ENCODE measurements at regions not wholly inside any gene's neighbourhood (a gene's known extent, or its start where the extent isn't known, plus 50 kb on each side); places are given as distances from the start of the nearest gene placed in this dataset.
"Not testable (repeated sequence)": the region's sequence is repeated elsewhere in the genome, so short reads cannot be mapped to it uniquely, and the experiment has no call there.

DNA sequence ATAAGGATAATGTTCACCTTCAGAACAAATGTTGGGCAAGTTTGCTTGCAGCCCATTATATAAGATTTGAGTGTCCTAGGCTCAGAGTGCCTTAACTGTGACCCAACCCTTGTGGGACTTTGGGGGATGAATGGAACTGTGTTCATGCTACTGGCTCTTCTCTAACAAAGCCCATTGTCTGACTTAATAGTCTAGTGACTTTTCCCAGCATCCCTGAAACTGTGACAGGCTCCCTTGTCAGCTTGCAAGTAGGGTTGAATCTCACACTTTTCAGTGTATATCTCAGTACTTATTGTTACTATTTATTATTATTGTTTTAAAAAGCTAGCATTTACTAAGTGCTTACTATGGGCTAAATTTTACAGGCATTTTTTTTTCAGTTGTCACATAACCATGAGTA is 1488.2 kb downstream of the KHDRBS2 start:
- CTCF ChIA-PET; H3K4me3 ChIP-seq (ENCODE audit: control insufficient read depth in 1 of 7, extremely low read depth in 1 of 7, insufficient read depth in 4 of 7, low read depth in 2 of 7, low read length in 6 of 7); POLR2A ChIA-PET; DNase-seq; H3K27ac ChIP-seq (ENCODE audit: insufficient read depth in 1 of 2, low read depth in 1 of 2, low read length in 2 of 2, poor library complexity in 1 of 2, severe bottlenecking in 2 of 2); H3K4me1 ChIP-seq (ENCODE audit: control extremely low read depth in 1 of 4, control insufficient read depth in 4 of 4, insufficient read depth in 4 of 4, low read length in 3 of 4); H3K27me3 ChIP-seq (replicated peaks in 2 of 5; ENCODE audit: control insufficient read depth in 4 of 5, insufficient read depth in 5 of 5, low read length in 4 of 5); H3K36me3 ChIP-seq (ENCODE audit: control insufficient read depth in 4 of 4, insufficient read depth in 4 of 4, low read length in 3 of 4); H3K9me3 ChIP-seq (ENCODE audit: control extremely low read depth in 1 of 5, control insufficient read depth in 4 of 5, insufficient read depth in 2 of 5, low read depth in 1 of 5, low read length in 4 of 5): not testable (repeated sequence)

DNA sequence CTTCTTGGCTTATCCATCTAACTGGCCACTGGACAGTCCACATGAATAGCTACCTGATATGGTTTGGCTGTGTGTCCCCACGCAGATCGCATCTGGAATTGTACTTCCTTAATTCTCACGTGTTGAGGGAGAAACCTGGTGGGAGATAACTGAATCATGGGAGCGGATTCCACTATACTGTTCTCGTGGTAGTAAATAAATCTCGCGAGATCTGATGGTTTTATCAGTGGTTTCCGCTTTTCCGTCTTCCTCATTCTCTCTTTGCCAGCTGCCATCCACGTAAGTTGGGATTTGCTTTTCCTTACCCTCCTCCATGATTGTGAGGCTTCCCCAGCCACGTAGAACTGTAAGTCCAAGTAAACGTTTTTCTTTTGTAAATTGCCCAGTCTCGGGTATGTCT is 1496.4 kb downstream of the KHDRBS2 start:
- CTCF ChIA-PET; H3K36me3 ChIP-seq (ENCODE audit: control insufficient read depth in 4 of 4, insufficient read depth in 4 of 4, low read length in 3 of 4); H3K27me3 ChIP-seq (replicated peaks in 2 of 5; ENCODE audit: control insufficient read depth in 4 of 5, insufficient read depth in 5 of 5, low read length in 4 of 5); POLR2A ChIA-PET; H3K9me3 ChIP-seq (ENCODE audit: control extremely low read depth in 1 of 5, control insufficient read depth in 4 of 5, insufficient read depth in 2 of 5, low read depth in 1 of 5, low read length in 4 of 5); H3K27ac ChIP-seq (ENCODE audit: insufficient read depth in 1 of 2, low read depth in 1 of 2, low read length in 2 of 2, poor library complexity in 1 of 2, severe bottlenecking in 2 of 2); DNase-seq; H3K4me1 ChIP-seq (ENCODE audit: control extremely low read depth in 1 of 4, control insufficient read depth in 4 of 4, insufficient read depth in 4 of 4, low read length in 3 of 4); H3K4me3 ChIP-seq (ENCODE audit: control insufficient read depth in 1 of 7, extremely low read depth in 1 of 7, insufficient read depth in 4 of 7, low read depth in 2 of 7, low read length in 6 of 7): not testable (repeated sequence)
- 94% methylated on average over 12 of the region's 13 CpGs for WGBS (ENCODE audit: insufficient coverage)

DNA sequence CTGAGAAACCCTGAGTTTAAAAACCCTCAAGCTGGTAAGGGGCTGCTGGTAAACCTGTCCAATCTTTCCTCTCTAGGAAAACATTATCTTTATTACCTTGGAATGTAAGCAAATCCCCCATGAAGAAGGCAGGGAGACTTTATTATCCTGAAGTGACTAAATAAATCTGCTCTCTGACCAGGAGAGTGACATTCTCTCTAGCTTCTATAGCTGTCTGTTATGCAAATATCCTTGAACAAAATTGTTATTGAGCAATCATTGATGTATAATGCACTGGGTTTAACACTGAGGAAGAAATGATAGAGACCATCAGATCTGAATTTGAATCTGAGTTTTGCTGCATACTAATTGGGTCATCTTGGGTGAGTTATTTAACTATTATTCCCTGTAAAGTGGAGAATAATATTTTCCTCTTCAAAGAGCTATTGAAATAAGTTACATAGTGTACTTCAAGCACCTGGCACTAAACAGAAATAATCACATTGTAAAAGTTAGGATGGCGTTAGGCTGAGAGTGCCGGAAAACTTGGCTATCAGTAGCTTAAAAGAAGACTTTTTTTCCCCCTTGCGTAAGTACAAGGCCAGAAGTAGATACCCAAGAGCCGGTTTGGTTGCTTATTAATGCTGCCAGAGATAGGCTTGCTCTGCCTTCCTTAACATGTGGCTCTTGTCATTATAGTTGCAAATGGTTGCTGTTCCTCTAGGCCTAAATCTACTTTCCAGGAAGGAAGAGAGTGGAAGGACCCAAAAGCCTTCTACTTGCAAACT is 1503.1 kb downstream of the KHDRBS2 start:
- H3K4me1 ChIP-seq (ENCODE audit: control extremely low read depth in 1 of 4, control insufficient read depth in 4 of 4, insufficient read depth in 4 of 4, low read length in 3 of 4); CTCF ChIA-PET; DNase-seq; POLR2A ChIA-PET; H3K27ac ChIP-seq (ENCODE audit: insufficient read depth in 1 of 2, low read depth in 1 of 2, low read length in 2 of 2, poor library complexity in 1 of 2, severe bottlenecking in 2 of 2); H3K36me3 ChIP-seq (ENCODE audit: control insufficient read depth in 4 of 4, insufficient read depth in 4 of 4, low read length in 3 of 4); H3K4me3 ChIP-seq (ENCODE audit: control insufficient read depth in 1 of 7, extremely low read depth in 1 of 7, insufficient read depth in 4 of 7, low read depth in 2 of 7, low read length in 6 of 7); H3K27me3 ChIP-seq (replicated peaks in 2 of 5; ENCODE audit: control insufficient read depth in 4 of 5, insufficient read depth in 5 of 5, low read length in 4 of 5); H3K9me3 ChIP-seq (ENCODE audit: control extremely low read depth in 1 of 5, control insufficient read depth in 4 of 5, insufficient read depth in 2 of 5, low read depth in 1 of 5, low read length in 4 of 5): not testable (repeated sequence)
- 91% methylated on average over 4 of the region's 4 CpGs for WGBS (ENCODE audit: insufficient coverage)

DNA sequence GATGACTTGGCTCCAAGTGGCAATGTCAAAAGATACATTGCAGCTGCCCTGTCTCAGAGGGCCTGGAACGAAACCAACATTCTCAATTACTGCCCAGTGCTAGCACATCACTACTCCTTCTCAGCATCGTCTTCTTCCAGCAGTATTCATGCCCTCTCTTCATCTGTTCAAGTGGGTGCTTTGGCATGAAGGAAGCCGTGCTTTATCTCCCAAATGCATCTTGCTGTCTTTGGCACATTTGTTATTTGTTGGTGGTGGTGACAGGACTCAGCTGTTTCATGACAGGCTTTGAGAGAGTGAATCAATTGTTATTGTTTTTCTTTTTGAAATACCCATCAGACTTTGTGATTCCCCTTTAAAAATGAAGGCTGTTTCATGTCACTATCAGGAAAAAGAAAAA is 1506.4 kb downstream of the KHDRBS2 start:
- H3K36me3 ChIP-seq (ENCODE audit: control insufficient read depth in 4 of 4, insufficient read depth in 4 of 4, low read length in 3 of 4); POLR2A ChIA-PET; H3K4me1 ChIP-seq (ENCODE audit: control extremely low read depth in 1 of 4, control insufficient read depth in 4 of 4, insufficient read depth in 4 of 4, low read length in 3 of 4); H3K27me3 ChIP-seq (replicated peaks in 2 of 5; ENCODE audit: control insufficient read depth in 4 of 5, insufficient read depth in 5 of 5, low read length in 4 of 5); H3K4me3 ChIP-seq (ENCODE audit: control insufficient read depth in 1 of 7, extremely low read depth in 1 of 7, insufficient read depth in 4 of 7, low read depth in 2 of 7, low read length in 6 of 7); DNase-seq; H3K9me3 ChIP-seq (ENCODE audit: control extremely low read depth in 1 of 5, control insufficient read depth in 4 of 5, insufficient read depth in 2 of 5, low read depth in 1 of 5, low read length in 4 of 5); CTCF ChIA-PET; H3K27ac ChIP-seq (ENCODE audit: insufficient read depth in 1 of 2, low read depth in 1 of 2, low read length in 2 of 2, poor library complexity in 1 of 2, severe bottlenecking in 2 of 2): not testable (repeated sequence)
- 80% methylated on average over 1 of the region's 3 CpGs for WGBS (ENCODE audit: insufficient coverage)

DNA sequence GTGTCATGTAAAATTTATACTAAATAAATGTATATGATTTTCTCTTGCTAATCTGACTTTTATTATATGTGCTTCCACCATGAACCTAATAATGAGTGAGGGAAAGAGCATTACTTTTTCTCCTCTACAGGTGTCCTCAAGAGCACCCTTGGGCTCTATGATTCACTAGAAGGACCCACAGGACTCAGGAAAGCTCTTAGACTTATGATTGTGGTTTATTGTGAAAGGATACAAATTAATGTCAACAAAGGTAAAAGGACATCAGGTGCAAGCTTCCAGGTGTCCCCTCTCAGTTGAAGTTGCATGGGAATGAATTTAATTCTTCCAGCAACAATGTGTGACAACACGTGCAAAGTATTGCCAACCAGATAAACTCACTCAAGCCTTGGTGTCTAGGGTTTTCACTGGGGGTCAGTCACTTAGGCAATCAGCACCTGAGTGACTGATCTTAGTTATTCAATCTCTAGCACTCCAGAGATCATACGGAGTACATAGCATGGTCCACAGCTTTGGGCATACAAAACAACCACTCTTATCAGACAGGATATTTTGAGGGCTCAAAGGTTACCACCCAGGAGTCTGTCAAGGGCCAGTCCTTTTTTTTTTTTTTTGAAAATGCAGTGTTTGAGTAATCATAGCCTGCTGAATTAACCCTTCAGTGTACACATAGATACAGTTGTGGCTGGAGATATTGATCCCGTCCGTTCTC is 1518.1 kb downstream of the KHDRBS2 start:
- DNase-seq: not testable (repeated sequence)
- WGBS (ENCODE audit: insufficient coverage): no CpG with 5 or more reads among the region's 4 CpGs

DNA sequence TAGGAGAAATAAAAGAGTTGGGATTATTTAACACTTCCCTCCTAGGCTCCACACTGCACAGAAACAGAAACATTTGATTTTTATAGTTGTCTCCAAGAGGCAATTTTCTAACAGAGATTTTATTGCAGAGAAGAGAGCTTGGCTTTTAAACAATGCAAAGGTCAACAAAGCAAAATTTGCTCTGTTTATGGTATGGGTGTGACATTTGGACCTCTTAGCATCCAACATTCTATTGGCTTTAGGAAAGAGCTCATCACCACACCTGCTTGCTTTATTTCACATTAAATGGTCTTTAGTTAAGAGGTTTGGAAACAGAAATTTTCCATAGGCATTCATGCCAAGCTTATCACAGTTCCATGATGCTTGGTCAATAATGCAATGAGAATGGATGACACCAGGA is 1520.7 kb downstream of the KHDRBS2 start:
- DNase-seq; H3K4me3 ChIP-seq (ENCODE audit: control insufficient read depth in 1 of 7, extremely low read depth in 1 of 7, insufficient read depth in 4 of 7, low read depth in 2 of 7, low read length in 6 of 7); H3K9me3 ChIP-seq (ENCODE audit: control extremely low read depth in 1 of 5, control insufficient read depth in 4 of 5, insufficient read depth in 2 of 5, low read depth in 1 of 5, low read length in 4 of 5); H3K27ac ChIP-seq (ENCODE audit: insufficient read depth in 1 of 2, low read depth in 1 of 2, low read length in 2 of 2, poor library complexity in 1 of 2, severe bottlenecking in 2 of 2); H3K27me3 ChIP-seq (replicated peaks in 2 of 5; ENCODE audit: control insufficient read depth in 4 of 5, insufficient read depth in 5 of 5, low read length in 4 of 5); H3K36me3 ChIP-seq (ENCODE audit: control insufficient read depth in 4 of 4, insufficient read depth in 4 of 4, low read length in 3 of 4); H3K4me1 ChIP-seq (ENCODE audit: control extremely low read depth in 1 of 4, control insufficient read depth in 4 of 4, insufficient read depth in 4 of 4, low read length in 3 of 4); CTCF ChIA-PET; POLR2A ChIA-PET: not testable (repeated sequence)

More for the DNA sequence above, 1518.1 kb downstream of the KHDRBS2 start:
- POLR2A ChIA-PET; H3K27me3 ChIP-seq (replicated peaks in 2 of 5; ENCODE audit: control insufficient read depth in 4 of 5, insufficient read depth in 5 of 5, low read length in 4 of 5); H3K27ac ChIP-seq (ENCODE audit: insufficient read depth in 1 of 2, low read depth in 1 of 2, low read length in 2 of 2, poor library complexity in 1 of 2, severe bottlenecking in 2 of 2); H3K36me3 ChIP-seq (ENCODE audit: control insufficient read depth in 4 of 4, insufficient read depth in 4 of 4, low read length in 3 of 4); H3K9me3 ChIP-seq (ENCODE audit: control extremely low read depth in 1 of 5, control insufficient read depth in 4 of 5, insufficient read depth in 2 of 5, low read depth in 1 of 5, low read length in 4 of 5); CTCF ChIA-PET; H3K4me1 ChIP-seq (ENCODE audit: control extremely low read depth in 1 of 4, control insufficient read depth in 4 of 4, insufficient read depth in 4 of 4, low read length in 3 of 4); H3K4me3 ChIP-seq (ENCODE audit: control insufficient read depth in 1 of 7, extremely low read depth in 1 of 7, insufficient read depth in 4 of 7, low read depth in 2 of 7, low read length in 6 of 7): not testable (repeated sequence)

DNA sequence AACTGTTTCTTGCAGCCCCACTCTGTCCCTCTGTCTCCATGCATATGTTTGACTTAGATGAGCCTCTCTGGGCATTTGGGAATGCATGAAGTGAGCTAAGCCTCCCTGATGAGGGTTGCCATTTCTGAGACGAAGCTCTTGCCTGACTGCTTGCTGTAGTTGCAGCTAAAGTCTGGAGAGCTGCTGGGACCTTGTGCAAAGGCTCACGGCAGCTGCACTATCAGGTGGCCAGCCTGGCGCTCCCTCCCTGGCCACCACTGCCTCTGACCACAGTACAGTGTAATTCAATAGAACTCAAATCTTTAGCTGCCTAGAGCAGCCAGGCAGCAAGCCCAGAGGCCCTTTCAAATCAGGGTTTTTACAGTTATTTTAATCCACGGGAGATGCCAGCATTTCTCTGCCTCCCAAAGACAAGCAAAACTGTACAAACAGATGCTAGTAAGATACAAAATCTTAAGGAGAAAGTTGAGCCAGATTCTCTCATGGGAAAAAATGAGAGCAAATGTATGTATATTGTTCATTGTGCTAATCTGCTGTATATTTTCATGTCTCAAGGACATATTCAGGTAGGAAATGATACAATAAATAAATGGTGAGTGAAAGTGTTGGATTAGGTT is 1522.5 kb downstream of the KHDRBS2 start:
- H3K36me3 ChIP-seq (ENCODE audit: control insufficient read depth in 4 of 4, insufficient read depth in 4 of 4, low read length in 3 of 4); H3K27ac ChIP-seq (ENCODE audit: insufficient read depth in 1 of 2, low read depth in 1 of 2, low read length in 2 of 2, poor library complexity in 1 of 2, severe bottlenecking in 2 of 2); H3K27me3 ChIP-seq (replicated peaks in 2 of 5; ENCODE audit: control insufficient read depth in 4 of 5, insufficient read depth in 5 of 5, low read length in 4 of 5); H3K4me1 ChIP-seq (ENCODE audit: control extremely low read depth in 1 of 4, control insufficient read depth in 4 of 4, insufficient read depth in 4 of 4, low read length in 3 of 4); CTCF ChIA-PET; DNase-seq; POLR2A ChIA-PET; H3K9me3 ChIP-seq (ENCODE audit: control extremely low read depth in 1 of 5, control insufficient read depth in 4 of 5, insufficient read depth in 2 of 5, low read depth in 1 of 5, low read length in 4 of 5); H3K4me3 ChIP-seq (ENCODE audit: control insufficient read depth in 1 of 7, extremely low read depth in 1 of 7, insufficient read depth in 4 of 7, low read depth in 2 of 7, low read length in 6 of 7): not testable (repeated sequence)
- WGBS (ENCODE audit: insufficient coverage): no CpG with 5 or more reads among the region's 4 CpGs

Data from common myeloid progenitor, CD34-positive (primary cell).